ENCODE measurements at regions not wholly inside any gene's neighbourhood (a gene's known extent, or its start where the extent isn't known, plus 50 kb on each side); places are given as distances from the start of the nearest gene placed in this dataset.

DNA sequence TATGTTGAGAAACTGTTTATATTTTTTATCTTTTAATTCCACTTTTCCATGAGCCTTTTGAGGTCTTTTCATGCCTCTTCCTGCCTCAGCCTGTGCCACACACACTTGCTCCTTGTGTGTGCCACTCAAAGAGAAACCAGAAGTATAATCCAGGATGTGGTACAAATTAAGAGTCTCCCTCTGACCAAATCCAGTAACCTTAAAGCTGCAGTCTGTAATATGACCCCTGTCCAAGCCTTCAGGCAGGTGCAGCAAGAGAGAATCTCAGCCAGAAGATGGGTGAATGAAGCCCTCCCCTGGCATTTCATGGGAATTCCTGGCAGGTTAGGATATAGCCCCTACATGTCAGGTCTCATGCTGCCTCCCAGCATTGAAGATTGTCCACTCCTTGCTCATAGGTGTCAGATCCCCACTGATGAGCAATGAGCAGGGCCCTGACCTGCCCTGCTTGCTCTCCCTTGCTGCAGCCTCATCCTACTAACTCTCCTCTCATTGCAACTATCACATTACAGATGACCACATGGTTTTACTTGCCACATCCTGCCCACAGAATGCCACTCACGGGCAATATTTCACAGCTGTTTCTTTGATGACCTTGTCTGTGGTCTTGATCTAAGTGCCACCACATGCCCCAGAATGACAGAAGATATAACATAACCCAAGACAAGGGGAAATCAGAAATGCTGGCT is 169.3 kb downstream of the SEC16B start:
- Mint-ChIP-seq H3K36me3 (ENCODE audit: low read depth, unreplicated experiment) (no peaks in the 10 kb centered on the region), H3K9me3 (ENCODE audit: unreplicated experiment) (no peaks in the 10 kb centered on the region), H3K4me1 (ENCODE audit: unreplicated experiment) (no peaks in the 10 kb centered on the region), H3K27me3 (ENCODE audit: unreplicated experiment) (no peaks in the 10 kb centered on the region), H3K27ac (ENCODE audit: unreplicated experiment) (no peak overlapping the region), H3K4me3 (ENCODE audit: unreplicated experiment) (no peak overlapping the region)
- TF ChIP-seq, protein P1, sequence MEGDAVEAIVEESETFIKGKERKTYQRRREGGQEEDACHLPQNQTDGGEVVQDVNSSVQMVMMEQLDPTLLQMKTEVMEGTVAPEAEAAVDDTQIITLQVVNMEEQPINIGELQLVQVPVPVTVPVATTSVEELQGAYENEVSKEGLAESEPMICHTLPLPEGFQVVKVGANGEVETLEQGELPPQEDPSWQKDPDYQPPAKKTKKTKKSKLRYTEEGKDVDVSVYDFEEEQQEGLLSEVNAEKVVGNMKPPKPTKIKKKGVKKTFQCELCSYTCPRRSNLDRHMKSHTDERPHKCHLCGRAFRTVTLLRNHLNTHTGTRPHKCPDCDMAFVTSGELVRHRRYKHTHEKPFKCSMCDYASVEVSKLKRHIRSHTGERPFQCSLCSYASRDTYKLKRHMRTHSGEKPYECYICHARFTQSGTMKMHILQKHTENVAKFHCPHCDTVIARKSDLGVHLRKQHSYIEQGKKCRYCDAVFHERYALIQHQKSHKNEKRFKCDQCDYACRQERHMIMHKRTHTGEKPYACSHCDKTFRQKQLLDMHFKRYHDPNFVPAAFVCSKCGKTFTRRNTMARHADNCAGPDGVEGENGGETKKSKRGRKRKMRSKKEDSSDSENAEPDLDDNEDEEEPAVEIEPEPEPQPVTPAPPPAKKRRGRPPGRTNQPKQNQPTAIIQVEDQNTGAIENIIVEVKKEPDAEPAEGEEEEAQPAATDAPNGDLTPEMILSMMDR (IDR thresholded peaks at IDR 0.05; ENCODE audit: unreplicated experiment): no peak
- DNase-seq (ENCODE audit: low spot score): no peak

DNA sequence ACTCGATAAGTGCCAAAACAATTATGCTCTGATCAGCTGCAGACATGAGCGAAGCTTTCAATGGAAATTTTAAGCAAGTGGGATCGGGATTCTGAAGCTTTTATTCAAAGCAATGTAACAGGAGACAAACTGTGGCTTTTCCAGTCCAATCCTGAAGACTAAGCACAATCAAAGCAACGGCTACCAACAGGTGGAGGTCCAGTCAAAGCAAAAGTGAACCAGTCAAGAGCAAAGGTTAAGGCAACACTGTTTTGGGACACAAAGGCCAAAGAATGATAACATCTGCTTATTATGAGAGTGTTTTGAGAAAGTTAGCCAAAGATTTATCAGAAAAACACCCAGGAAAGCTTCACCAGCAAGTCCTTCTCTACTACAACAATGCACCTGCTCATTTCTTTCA is 170.1 kb downstream of the SEC16B start:
- Mint-ChIP-seq H3K27me3 (ENCODE audit: unreplicated experiment) (no peaks in the 10 kb centered on the region), H3K4me3 (ENCODE audit: unreplicated experiment) (no peak overlapping the region), H3K9me3 (ENCODE audit: unreplicated experiment) (no peaks in the 10 kb centered on the region), H3K36me3 (ENCODE audit: low read depth, unreplicated experiment) (no peaks in the 10 kb centered on the region), H3K4me1 (ENCODE audit: unreplicated experiment) (no peaks in the 10 kb centered on the region), H3K27ac (ENCODE audit: unreplicated experiment) (no peak overlapping the region)
- TF ChIP-seq, protein P1 (IDR thresholded peaks at IDR 0.05; ENCODE audit: unreplicated experiment): no peak
- DNase-seq (ENCODE audit: low spot score): no peak

DNA sequence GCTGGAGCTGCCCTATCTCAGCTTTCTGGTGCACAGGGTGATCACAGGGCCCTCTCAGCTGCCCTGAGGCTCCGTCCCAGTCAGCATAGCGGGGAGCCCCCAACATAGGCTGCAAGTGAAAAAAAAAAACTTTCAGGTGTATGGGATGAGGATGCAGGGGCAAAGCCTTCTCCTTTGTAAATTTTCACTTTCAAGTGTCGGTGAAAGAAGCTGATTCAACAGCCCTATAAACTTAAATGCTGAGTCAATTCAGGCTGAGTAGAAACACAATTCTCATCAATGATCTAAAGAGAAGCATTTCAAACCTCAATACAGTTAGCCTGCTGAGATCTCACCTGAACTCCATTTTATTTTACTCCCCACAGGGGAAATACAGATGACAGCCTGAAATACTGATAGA is 171.2 kb downstream of the SEC16B start:
- TF ChIP-seq, protein P1 (IDR thresholded peaks at IDR 0.05; ENCODE audit: unreplicated experiment): no peak
- H3K36me3 Mint-ChIP-seq (ENCODE audit: low read depth, unreplicated experiment): no peaks in the 10 kb centered on the region
- no peaks in the 10 kb centered on the region for H3K9me3 Mint-ChIP-seq (ENCODE audit: unreplicated experiment)
- peaks cover 3% of the 10 kb centered on the region for H3K4me1 Mint-ChIP-seq (ENCODE audit: unreplicated experiment)
- DNase-seq (ENCODE audit: low spot score): no peak
- H3K27me3 Mint-ChIP-seq (ENCODE audit: unreplicated experiment): no peaks in the 10 kb centered on the region
- no peak overlapping the region for H3K4me3 Mint-ChIP-seq (ENCODE audit: unreplicated experiment)
- H3K27ac Mint-ChIP-seq (ENCODE audit: unreplicated experiment): no peak overlapping the region

DNA sequence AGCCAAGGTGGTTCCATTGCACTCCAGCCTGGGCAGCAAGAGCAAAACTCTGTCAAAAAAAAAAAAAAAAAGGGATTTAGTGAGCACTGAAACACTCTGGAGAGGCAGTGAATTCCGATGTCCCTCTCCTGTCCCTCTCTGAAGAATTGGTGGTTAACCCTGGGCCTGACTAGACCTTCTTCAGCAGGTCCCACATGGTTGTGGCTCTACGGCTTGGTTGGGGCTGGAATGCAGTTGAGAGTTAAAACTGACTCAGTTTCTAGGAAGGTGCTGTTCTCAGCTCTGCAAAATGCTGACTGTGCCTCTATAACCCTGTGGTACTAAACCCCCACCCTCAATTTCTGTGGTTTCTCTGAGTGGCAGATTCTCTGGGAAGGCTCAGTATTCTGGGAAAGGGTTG is 173.3 kb downstream of the SEC16B start:
- no peak for DNase-seq (ENCODE audit: low spot score)
- H3K4me3 Mint-ChIP-seq (ENCODE audit: unreplicated experiment): no peak overlapping the region
- H3K36me3 Mint-ChIP-seq (ENCODE audit: low read depth, unreplicated experiment): no peaks in the 10 kb centered on the region
- no peaks in the 10 kb centered on the region for H3K27me3 Mint-ChIP-seq (ENCODE audit: unreplicated experiment)
- TF ChIP-seq, protein P1 (IDR thresholded peaks at IDR 0.05; ENCODE audit: unreplicated experiment): no peak
- H3K9me3 Mint-ChIP-seq (ENCODE audit: unreplicated experiment): no peaks in the 10 kb centered on the region
- no peak overlapping the region for H3K27ac Mint-ChIP-seq (ENCODE audit: unreplicated experiment)
- peaks cover 3% of the 10 kb centered on the region for H3K4me1 Mint-ChIP-seq (ENCODE audit: unreplicated experiment)

DNA sequence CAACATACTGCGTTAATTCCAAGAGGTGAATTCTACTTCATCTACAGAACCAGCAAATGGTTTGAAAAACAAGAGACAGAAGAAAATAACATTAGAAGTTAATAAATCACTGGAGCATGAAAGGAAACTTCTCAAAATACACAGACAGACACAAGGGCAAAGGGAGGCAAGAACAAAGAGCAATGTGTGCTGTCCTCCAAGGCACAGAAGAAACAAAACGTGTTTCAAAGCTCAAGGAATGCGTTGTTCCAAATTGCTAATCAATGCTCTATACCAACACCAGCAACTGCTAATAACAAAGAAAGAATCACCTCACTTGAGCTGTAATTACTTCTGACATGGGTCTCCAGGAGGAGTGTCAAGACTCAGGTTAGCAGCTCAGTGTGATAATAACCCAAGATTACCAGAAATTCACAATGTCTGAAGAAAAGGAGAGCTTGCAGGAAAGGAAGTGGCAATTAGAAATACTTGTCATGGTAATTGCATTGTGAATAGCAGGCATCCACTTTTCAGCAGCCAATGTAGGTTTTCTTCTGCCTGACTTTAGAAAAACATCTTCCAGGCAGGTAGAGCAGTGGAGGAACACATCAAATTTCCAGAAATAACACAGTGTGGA is 175.4 kb downstream of the SEC16B start:
- H3K4me1 Mint-ChIP-seq (ENCODE audit: unreplicated experiment): peaks cover 8% of the 10 kb centered on the region

More for the DNA sequence above, 175.4 kb downstream of the SEC16B start:
- no peaks in the 10 kb centered on the region for H3K9me3 Mint-ChIP-seq (ENCODE audit: unreplicated experiment)
- H3K36me3 Mint-ChIP-seq (ENCODE audit: low read depth, unreplicated experiment): no peaks in the 10 kb centered on the region
- H3K4me3 Mint-ChIP-seq (ENCODE audit: unreplicated experiment): no peak overlapping the region
- no peaks in the 10 kb centered on the region for H3K27me3 Mint-ChIP-seq (ENCODE audit: unreplicated experiment)
- no peak for DNase-seq (ENCODE audit: low spot score)
- no peak overlapping the region for H3K27ac Mint-ChIP-seq (ENCODE audit: unreplicated experiment)
- TF ChIP-seq, protein P1 (IDR thresholded peaks at IDR 0.05; ENCODE audit: unreplicated experiment): no peak
